Retina (tissue), 1 donor: ENCODE measurements at regions not wholly inside any gene's neighbourhood (a gene's known extent, or its start where the extent isn't known, plus 50 kb on each side); places are given as distances from the start of the nearest gene placed in this dataset.

Experiments
- DNase-seq: peaks from one replicate; pipeline ENCODE4 v3.0.0-alpha.2; 2016

DNA sequence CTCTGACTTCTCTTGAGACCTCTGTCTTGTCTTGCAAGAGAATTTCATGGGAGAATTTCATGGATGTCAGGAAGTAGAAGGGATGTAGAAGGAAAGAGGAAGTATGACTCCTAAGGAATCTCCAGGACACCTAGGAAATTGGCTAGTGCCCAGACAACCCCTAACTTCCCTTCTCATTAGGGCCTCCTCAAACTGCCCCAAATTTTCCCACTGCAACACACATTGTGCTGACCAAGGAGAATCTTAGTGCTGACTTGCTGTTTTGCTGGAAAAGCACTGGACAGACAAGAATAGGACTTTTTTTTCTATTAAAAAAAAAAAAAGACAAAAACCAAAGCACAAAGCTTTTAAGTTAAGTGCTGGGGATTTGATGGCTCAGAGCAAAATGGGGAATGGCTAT, 236.1 kb upstream of the CADM1 start:
- no peak for DNase-seq

DNA sequence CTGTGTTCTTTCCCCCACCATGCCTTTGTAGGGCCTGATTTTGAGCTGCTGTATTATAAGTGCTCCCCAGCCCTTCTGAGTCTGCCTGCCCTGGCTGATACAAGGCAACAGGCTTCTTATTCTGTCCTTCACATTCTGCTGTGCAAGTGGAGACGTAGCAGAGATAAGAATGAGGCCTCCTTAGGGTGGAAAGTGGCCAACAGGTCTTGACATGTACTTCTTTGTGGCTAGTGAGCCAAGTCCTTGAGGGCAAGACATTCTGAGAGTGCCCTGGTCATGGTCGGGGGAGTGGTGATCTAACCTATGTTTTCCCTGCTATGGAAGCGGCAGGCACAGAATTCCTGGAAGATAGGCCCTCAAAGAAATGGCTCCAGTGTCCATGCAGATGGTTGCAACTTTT, 235.7 kb upstream of the CADM1 start:
- DNase-seq: no peak

DNA sequence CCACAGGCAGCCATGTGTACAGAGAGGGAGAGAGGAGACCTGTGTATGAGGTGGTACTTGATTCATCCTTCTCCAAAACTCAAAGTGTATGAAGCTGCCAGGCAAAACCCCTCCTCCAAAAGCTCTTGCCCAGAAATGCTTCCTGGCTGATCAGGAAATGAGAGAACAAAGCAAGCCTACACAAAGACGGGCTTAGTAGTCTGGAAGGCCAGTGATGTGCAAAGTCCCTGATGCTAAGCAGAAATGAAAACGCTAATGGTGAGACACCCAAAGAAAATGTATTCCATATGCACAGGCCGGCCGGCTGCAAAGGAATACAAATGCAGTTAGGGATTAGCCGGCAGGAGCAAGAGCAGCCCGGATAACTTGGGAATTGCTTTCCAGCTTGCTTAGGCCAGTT, 234.9 kb upstream of the CADM1 start:
- peak; percentile 58 for DNase-seq

DNA sequence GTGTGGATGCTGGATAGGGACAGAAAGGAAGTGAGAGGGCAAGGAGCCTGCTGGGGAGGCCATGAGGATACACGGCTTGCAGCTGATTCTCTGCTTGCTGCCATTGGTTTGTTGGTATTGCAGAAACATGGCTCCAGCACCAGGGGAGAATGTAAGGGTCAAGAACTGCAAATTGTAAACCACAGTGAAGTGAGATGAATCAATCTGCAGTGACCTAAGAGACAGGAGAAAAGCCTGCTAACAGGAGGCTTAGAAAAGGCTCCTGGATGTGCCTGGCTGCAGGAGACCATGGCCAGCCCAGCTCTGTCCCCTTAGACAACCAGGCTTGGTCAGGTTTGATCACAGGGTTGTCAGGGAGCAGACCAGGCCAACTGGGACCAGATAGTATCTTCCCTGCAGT, 233.7 kb upstream of the CADM1 start:
- no peak for DNase-seq

DNA sequence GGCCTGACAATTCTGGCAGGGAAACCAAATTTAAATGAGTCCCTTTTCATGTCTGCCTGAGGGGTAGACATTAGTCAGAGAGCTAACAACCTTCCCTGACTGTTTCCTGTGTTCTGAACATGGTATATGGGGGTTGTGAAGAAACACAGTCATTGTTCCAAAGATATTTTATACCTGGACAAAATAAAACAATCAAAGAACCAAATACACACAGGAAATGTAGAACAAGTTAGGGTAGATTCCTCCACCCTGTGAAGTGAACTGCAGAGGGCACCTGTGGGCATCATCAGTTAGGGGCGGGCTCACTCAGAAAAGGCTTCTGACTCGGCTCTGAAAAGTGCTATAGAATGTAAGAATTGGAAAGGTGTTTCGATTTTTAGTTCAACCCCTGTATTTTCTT, 231.9 kb upstream of the CADM1 start:
- DNase-seq: no peak

DNA sequence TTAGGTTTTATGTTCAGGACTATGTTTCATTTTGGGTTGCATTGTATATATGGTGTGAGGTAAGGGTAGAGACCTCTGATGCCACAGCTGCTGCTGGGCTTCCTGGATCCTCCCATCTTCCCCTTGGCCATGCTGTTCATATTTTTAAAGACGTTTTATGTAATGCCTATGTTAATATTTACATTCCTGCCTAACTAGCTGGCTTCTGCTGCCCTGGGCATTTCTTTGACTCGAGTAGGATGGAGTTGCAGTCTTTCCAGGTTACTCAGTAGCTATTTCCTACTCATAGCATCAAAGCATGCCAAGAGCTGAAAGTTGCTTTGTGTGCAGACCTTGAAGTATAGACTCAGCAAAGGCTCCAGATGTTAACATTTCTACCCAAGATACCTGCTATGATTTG, 220.5 kb upstream of the CADM1 start:
- no peak for DNase-seq

DNA sequence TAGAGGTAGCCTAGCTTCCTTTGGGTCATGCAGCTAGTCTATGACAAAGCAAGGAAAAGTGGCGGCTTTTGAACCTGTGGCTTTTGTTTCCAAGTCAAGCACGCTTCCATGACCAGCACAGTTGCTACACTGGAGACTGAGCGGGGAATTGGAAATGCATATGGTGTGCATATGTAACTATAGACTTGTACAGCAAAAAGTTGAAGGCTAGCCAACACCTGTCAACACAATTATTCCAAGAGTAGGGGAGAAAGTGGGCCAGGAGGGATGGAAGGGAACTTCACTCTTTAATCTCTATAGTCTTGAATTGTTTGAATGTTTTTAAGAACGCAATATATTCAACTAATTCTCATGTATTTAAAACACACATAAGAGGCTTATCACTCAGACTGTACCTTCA, 218.5 kb upstream of the CADM1 start:
- no peak for DNase-seq

DNA sequence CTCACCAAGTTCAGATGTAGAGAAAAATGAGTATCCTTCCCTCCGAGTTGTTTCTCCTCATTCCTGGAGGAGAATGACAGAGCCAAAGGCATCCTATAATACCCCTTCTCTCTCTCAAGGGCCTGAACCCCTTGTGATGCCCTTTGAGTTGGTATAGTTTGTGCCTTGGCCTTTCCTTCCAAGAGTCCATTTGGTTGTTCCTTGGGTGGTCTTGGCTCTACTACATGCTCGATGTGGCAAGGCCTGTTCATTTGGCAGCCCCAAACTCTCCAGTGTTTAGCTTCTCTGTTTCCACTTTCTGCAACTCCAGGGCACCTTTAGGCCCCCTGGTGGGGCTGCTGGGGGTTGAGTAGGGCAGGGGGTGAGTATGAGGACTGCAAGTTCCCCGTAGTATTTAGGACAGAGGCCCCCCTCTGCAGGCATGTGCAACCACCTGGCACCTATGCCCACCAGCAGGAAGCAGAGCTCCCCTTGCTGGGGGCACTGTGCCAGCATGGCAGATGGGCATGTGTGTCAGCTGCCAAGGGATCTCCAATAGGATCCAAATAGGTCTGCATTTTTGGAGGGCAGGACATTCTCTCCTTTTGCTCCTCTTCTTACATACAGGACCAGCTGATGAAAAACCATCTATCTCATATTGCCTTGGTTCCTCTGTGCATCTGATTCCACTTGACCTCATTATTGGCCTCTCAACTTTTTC, 217.2 kb upstream of the CADM1 start:
- DNase-seq: no peak

DNA sequence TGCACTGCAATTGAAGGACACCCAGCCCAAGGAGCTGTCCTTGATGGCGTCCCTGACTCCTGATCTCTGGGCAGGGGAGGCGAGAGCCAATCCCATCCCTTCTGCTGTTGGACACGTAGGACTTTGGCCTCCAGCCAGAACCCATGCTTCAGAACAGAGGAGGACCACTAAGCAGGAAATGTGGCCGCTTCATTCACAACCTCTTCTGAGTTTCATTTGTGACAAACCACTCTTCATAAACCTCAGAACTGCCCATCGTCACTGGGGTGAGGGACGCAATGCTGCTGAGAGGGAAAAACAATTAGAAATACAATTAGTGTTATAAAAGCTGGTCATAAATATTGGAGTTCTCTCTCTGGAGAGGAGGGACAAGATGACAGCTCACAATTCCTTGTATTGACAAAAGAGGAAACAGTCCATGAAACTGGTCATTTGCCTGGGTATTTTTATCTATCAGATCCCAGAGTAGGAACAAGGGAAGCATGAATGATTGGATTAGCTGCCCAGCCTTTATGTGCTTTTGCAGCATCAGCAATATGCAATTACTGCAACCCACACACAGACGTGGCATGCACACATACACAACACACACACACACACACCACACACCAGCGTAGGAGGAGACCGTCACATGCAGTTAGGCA, 216.5 kb upstream of the CADM1 start:
- DNase-seq: peak; percentile 75

DNA sequence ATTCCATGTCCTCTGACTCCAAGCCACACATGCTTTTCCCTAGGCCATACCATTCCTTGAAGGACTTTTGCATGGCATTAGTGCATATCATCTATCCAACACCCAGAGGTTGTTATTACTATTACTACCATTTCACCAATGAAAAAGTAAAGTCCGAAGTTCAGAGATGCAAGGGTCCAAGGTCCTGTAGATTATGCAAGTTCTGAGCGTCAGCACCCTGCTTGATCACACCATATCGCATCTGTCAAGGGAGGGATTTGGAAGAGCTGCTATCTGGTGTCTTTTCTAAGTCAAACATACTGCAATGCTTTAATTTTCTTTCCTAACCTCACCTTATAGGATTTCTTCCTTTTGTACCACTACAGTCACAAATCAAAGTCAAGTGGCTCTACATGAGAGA, 214.7 kb upstream of the CADM1 start:
- no peak for DNase-seq

DNA sequence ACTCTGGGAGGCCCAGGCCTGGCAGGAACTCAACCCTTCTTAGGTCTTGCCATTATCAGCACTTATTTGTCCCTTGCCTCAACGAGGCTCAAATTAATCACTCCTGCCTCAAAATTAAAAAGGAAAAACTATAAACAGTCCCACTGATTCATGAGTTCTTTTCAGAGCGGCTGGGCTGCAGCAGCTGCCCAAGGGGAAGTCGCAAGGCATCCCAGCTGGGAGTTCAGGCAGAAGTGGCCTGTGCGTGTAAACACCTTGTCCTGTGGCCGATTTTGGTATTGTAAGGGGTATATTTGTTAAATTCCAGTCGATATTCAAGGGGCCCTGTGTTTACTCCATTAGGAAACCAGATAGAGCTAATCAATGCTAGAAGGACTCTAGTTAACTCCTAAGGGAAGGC, 213.9 kb upstream of the CADM1 start:
- DNase-seq: no peak

DNA sequence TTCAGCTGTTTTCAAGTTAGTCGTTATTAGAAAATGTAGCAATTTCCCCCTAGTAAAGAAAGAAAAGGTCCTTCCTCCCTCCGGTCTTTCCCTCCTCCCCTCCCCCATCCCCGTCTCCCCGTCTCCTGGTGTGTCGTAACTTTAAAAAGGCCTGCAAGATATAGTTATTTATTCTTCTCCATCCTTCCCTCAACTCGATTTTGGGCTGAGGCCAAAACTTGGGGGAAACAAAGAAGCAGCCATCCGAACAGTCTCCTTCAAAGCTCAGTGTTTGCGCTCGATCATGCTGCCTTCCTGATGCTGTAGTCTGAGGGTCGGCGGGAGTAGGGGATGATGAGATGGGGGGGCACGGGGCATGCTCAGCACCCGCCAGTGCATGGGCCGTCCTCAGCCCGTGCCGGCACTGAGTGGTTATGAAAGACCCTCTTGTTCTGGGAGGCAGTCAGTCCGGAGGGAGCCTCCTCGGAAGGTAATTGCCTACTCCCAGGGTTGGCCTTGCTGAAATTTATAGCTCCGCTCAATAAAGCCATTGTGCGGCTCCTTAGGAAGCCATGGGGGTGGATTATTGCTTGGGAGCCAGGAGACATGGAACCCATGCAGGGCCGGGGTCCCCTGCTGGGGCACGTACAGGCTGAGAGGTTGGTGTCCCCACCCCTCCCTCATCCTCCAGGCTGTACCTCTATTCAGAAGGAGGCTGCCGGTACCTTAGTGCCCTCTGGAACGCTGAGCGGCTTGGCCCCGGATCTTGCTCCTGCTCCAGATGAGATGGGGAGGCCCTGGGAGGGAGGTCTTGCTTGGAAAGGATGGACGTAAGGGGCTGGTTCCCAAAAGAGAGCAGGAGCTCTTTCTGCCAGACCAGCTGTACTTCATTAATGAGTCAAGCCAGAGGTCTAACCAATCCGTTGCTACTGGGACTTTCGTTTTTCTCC, 212.7 kb upstream of the CADM1 start:
- peak; percentile 87 for DNase-seq

DNA sequence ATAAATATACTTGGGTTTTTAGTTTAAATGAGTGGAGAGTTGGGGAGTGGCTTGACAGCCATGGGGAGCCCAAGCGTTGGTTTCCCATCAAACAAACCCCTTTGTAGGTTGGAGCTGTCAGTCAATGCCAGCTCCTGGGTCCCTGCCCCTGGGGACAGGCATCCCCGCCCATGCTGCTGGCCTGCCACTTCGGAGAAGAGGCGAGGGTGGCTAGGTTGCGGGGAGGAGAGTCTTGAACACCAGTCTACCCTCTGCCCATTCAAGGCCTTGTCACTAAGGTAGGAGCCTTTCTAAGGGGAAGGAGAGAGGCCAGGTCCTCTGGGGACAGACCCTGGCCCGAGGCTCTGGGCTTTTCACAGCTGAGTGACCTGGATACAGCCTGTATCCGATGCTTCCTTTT, 211.9 kb upstream of the CADM1 start:
- DNase-seq: peak; percentile 62

DNA sequence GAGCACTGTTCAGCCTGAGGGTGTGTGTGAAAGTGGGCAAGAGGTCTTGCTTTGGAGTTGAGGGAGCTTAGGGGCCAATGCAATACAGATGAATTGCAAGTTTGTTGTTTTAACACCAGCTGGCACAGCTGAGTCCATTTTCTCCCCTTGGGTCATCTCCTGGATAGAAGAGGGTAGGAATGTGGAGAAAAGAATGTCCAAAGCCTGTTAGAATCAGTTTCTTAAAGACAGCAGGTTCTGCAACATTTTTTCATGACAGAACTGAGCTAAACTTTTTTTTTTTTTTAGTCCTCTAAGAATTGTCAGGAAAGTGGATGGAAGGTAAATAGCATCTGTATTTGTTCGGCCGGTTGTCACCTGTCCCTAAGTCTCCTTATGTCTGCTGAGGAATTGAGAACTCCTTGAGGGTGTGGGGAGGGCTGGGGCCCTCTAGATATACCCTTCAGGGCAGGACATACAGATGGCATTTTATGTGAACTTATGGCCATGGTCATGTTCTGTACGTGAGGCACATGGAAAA, 211.1 kb upstream of the CADM1 start:
- no peak for DNase-seq

DNA sequence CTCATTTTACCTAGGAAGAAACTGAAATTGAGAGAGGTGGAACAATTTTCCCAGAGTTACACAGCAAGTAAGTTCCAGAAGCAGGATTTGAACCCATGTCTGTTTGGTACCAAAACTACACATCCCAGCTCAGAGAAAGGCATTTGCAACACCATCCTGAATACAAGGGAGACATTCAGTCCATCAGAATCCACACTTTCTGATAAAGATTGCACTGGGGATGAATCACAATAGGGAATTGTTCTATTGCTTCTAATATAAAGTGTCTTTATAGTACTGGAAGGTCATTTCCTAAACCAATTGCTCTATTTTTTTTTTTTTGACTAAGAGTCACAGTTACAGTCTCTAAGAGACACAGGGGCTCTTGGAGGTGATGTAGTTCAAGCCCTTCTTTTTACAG, 208.1 kb upstream of the CADM1 start:
- DNase-seq: no peak

DNA sequence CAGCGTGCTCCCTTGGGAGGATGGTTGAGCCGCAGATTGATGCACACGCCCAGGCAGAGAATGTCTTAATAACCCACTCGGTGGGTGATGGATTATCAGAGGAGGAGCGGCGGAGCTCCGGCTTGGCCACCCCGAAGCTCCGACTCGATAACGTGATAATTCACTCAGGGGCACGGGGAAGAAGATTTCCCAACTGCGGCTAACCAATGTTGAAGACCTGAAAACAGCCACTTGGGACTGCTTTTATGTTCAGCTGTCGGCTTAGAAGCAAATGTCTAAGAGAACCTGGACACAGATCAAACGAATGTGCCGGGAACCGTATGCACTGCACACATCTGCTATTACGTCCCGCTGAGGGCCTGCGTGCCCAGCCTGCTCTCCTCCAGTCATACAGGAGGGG, 206.8 kb upstream of the CADM1 start:
- DNase-seq: peak; percentile 63

DNA sequence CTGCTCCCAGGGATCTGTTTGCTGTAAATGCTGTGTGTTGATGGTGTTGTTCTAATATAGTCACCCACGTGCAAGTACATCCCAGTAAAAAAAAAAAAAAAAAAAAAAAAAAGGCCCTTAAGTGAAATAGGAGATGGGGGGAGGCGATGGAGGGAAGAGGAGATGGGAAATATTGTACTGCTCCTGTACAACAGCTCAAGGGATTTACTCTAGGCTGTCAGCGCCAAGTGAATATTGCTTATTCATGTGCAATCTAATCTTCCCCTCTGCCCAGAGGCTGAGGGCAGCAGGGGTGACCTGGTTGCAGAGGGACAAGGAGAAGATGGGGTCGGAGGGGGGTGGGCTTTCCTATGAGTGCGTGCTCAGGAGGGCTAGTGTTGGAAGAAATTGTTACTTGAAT, 206.2 kb upstream of the CADM1 start:
- no peak for DNase-seq

DNA sequence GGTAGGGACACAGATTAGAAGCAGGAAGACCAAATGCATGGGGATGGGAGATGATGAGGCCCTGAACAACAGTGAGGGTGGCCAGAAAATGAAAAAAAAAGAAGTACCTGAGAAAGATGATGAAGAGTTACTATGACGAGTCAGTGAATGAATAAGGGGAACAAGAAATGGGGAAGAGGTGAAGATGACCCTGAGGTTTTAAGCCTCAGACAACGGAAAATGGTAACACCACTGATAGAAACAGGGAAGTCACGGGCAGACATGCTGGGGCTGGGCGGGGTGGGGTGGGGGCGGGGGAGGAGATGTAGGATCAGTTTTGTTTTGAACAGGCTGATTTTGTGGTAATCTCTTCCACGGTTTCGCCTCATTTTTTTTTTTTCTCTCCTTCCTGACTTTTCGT, 205.1 kb upstream of the CADM1 start:
- DNase-seq: no peak

DNA sequence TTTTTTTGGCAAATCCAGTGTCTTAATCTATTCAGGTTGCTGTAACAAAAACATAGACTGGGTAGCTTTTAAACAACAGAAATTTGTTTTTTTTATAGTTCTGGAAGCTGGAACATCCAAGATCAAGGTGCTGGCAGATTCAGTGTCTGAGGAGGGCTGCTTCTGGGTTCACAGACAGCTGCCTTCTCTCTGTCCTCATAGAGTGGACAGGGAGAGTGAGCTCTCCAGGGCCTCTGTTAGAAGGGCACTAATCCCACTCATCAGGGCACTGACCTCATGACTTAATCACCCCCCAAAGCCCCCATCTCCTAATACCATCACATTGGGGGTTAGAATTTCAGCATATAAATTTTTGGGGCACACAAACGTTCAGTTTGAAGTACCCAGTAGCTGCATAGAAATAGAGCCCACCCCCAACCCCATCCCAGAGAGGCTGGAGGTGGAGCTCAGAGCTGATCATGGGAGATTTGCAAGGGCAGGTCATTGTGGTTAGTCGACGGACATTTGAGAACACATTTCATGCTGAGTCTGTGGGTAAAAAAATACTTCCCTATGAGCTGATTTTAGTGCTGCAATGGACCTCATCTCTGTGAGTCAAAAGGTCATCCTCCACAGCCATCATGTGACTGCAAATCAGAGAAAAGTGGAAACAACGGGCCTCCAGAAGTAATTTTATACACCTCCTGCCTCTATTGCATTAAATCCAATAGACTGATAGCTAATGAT, 203.1 kb upstream of the CADM1 start:
- DNase-seq: no peak

DNA sequence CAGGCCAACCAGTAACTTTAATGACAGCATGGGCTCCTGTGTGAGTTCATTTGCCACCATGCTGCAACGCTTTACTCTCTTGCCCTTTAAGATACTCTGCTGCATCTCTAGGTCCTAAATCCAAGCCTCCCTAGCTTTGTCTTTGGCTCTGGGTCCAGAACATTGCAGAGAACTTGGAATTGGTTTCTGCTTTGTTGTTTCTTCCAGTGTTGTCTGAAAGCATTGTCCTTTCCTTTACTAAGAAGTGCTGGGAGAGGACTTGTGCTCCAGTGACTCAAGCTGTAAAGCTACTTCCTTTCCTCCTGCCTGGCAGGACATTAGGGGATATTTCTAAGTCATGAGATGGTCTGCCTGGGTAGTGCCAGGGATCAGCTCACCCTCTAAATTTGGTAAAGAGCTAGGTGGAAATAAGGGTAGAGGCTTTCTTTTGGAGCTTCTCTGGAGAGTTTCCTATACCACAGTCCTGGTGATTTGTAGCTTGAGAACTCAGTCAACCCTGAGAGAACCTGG, 202.5 kb upstream of the CADM1 start:
- no peak for DNase-seq

DNA sequence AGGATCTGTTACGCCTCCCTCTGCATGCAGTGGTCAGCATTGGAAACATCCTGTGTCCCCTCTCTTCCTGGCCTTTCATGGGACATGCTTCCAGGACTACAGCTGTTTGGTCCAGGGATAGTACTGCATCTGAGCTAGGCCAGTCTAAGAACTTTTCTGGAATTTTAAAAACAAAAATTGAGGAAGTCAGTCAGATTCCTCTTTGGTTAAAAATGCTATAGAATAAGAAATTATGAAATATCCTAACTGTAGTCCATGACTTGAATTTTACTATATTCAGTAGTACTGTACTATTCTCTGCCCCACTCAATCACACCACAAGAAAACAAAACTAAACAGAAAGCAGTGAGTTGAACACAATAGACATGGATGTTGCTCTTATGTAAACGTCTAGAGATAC, 201.0 kb upstream of the CADM1 start:
- no peak for DNase-seq

DNA sequence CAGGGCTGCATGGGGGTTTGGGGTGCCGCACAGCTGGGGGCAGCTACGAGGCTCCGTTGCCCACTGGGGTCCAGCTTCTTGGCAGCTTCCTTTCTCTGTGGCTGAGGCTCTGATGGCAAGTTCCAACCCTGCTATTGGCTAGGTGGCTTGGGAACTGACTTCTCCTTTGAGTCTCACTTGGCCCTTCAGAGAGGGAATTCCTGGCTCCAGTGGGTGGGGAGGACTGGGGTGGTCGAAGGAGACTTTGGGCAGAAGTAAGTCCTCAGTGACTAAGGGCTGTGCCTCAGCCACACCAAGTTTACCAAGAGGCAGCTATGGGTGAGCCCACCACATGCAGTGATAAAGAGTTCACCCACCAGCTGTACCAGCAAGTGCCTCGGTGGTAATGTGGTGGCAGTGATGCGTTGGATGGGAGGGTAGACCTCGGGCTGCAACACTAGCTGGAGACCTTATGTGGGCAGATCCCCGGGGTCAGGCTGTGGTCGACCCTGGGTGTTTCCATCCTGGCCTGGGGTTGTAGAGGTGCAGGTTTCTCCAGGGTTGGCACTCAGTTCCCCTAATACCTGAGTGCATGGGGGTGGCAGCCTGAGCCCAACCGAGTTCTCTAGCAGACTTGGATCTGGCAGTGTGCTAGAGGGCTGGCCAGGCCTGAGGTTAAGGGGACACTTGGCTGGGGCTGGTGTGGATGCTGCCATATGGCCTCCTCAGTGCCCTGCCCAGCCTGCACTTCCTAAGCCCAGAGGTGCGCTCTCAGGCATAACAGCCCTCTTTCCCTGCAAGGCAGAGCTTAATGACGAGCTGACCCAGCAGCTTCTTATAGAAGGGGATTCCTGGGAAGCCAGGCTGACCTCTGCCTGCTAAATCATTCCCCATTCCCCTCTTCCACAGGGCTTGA, 197.0 kb upstream of the CADM1 start:
- no peak for DNase-seq
